GM12878 (cell line): ENCODE measurements at regions not wholly inside any gene's neighbourhood (a gene's known extent, or its start where the extent isn't known, plus 50 kb on each side); places are given as distances from the start of the nearest gene placed in this dataset.
"Not testable (repeated sequence)": the region's sequence is repeated elsewhere in the genome, so short reads cannot be mapped to it uniquely, and the experiment has no call there.

Experiments
- CBX3 ChIP-seq: fragments of 200-600 bp; sonication (generic); IDR thresholded peaks from 2 replicates; pipeline ENCODE4 v1.6.1; 2016; ENCODE audit warnings: low read depth, borderline replicate concordance
- CHD2 ChIP-seq: IDR thresholded peaks from 2 replicates; pipeline ENCODE4 v1.6.1; 2011; ENCODE audit warnings: low read depth, low read length, improper control_type of control experiment, borderline replicate concordance
- CTCF ChIP-seq, 3 experiments: IDR thresholded peaks in 2 of 3; conservative IDR thresholded peaks in 1 of 3; 2 replicates each; pipeline ENCODE4 v1.5.1; 2011; ENCODE audit warnings: low read depth in 3 of 3, low read length in 3 of 3, mild to moderate bottlenecking in 3 of 3, control low read depth in 2 of 3, moderate library complexity in 2 of 3, inconsistent platforms in 1 of 3, mixed read lengths in 1 of 3; ENCODE audit not compliant: control insufficient read depth in 2 of 3, insufficient read depth in 1 of 3; ENCODE audit errors: extremely low read depth in 1 of 3
- EP300 ChIP-seq, 2 experiments: fragments of 150-350 bp in 1 of 2; IDR thresholded peaks; 2 replicates each; pipeline ENCODE4 v1.6.1; 2011 to 2012; ENCODE audit warnings: low read depth in 2 of 2, low read length in 2 of 2, borderline replicate concordance in 1 of 2, improper control_type of control experiment in 1 of 2, inconsistent platforms in 1 of 2; ENCODE audit not compliant: control insufficient read depth in 1 of 2
- GABPA ChIP-seq: IDR thresholded peaks from 2 replicates; pipeline ENCODE4 v1.6.1; 2014; ENCODE audit warnings: antibody characterized with exemption, low read depth, mild to moderate bottlenecking, inconsistent platforms
- PBX3 ChIP-seq: IDR thresholded peaks from 2 replicates; pipeline ENCODE4 v1.6.1; 2011; ENCODE audit warnings: mild to moderate bottlenecking, low read depth, low read length, moderate library complexity; ENCODE audit not compliant: insufficient replicate concordance
- RBBP5 ChIP-seq: fragments of 200-600 bp; sonication (generic); conservative IDR thresholded peaks from 2 replicates; pipeline ENCODE4 v1.6.1; 2016
- ZNF207 ChIP-seq: fragments of 450-650 bp; IDR thresholded peaks from 2 replicates; pipeline ENCODE4 v1.6.1; 2014; ENCODE audit warnings: antibody characterized with exemption, mild to moderate bottlenecking, borderline replicate concordance
- TF ChIP-seq, protein P1 (sequence below): fragments of 450-650 bp; formaldehyde crosslinking; IDR thresholded peaks from 2 replicates; pipeline ENCODE4 v1.4.0; 2022; ENCODE audit warnings: mild to moderate bottlenecking, moderate library complexity

- TF ChIP-seq ZNF207; PBX3; EP300 (IDR thresholded peaks at IDR 0.05; ENCODE audit: borderline replicate concordance in 1 of 2, control insufficient read depth in 1 of 2, low read depth in 2 of 2, low read length in 2 of 2); RBBP5; CTCF (IDR thresholded peaks at IDR 0.05 in 2 of 3, conservative IDR thresholded peaks at IDR 0.05 in 1 of 3; ENCODE audit: control insufficient read depth in 2 of 3, extremely low read depth in 1 of 3, insufficient read depth in 1 of 3, low read depth in 3 of 3, low read length in 3 of 3); CBX3; CHD2; GABPA: not testable (repeated sequence)
- TF ChIP-seq, protein P1, sequence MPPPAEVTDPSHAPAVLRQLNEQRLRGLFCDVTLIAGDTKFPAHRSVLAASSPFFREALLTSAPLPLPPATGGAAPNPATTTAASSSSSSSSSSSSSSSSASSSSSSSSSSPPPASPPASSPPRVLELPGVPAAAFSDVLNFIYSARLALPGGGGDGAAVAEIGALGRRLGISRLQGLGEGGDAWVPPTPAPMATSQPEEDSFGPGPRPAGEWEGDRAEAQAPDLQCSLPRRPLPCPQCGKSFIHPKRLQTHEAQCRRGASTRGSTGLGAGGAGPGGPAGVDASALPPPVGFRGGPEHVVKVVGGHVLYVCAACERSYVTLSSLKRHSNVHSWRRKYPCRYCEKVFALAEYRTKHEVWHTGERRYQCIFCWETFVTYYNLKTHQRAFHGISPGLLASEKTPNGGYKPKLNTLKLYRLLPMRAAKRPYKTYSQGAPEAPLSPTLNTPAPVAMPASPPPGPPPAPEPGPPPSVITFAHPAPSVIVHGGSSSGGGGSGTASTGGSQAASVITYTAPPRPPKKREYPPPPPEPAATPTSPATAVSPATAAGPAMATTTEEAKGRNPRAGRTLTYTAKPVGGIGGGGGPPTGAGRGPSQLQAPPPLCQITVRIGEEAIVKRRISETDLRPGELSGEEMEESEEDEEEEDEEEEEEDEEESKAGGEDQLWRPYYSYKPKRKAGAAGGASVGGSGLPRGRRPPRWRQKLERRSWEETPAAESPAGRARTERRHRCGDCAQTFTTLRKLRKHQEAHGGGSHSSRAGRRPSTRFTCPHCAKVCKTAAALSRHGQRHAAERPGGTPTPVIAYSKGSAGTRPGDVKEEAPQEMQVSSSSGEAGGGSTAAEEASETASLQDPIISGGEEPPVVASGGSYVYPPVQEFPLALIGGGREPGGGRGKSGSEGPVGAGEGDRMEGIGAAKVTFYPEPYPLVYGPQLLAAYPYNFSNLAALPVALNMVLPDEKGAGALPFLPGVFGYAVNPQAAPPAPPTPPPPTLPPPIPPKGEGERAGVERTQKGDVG, result not testable (repeated sequence)
Measured at GRCh38 chr20:53654521-53654920, 60.9 kb upstream of the ZNF217 start.
